AG10803 (cell line): ENCODE measurements at regions not wholly inside any gene's neighbourhood (a gene's known extent, or its start where the extent isn't known, plus 50 kb on each side); places are given as distances from the start of the nearest gene placed in this dataset.

ENCODE experiments used
- DNase-seq: peaks from one replicate; pipeline ENCODE4 v3.0.0; 2010; ENCODE audit warnings: low read depth
- H3K4me3 ChIP-seq: 2 replicates; pipeline ENCODE4 v1.5.1; 2011; ENCODE audit warnings: mild to moderate bottlenecking, low read length, control low read depth
- TF ChIP-seq, protein P1 (sequence below): conservative IDR thresholded peaks from 2 replicates; pipeline ENCODE4 v1.5.1; 2011; ENCODE audit warnings: mild to moderate bottlenecking, low read length, control low read depth, inconsistent platforms

DNA sequence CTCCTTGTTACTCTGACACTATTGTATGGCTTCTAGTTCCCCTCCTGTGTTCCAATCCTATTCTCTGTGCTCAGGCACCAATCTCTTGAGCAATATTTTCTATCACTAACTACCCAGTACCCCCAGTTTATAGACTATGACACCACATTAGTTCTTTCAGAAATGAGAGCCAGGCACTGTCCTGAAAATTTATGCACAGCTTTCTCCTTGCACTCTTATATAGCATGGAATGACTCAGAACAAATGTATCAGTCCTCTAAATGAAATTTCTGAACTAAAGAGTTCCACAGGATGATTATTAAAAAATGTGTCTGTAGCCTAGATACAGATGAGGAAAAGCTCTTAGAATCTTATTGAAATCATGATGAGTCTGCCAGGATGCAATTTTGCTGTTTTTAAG is 489.9 kb downstream of the XPNPEP1 start:
- H3K4me3 ChIP-seq = no peak overlapping the region
- no peak for DNase-seq
- TF ChIP-seq, protein P1, sequence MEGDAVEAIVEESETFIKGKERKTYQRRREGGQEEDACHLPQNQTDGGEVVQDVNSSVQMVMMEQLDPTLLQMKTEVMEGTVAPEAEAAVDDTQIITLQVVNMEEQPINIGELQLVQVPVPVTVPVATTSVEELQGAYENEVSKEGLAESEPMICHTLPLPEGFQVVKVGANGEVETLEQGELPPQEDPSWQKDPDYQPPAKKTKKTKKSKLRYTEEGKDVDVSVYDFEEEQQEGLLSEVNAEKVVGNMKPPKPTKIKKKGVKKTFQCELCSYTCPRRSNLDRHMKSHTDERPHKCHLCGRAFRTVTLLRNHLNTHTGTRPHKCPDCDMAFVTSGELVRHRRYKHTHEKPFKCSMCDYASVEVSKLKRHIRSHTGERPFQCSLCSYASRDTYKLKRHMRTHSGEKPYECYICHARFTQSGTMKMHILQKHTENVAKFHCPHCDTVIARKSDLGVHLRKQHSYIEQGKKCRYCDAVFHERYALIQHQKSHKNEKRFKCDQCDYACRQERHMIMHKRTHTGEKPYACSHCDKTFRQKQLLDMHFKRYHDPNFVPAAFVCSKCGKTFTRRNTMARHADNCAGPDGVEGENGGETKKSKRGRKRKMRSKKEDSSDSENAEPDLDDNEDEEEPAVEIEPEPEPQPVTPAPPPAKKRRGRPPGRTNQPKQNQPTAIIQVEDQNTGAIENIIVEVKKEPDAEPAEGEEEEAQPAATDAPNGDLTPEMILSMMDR = no peak

DNA sequence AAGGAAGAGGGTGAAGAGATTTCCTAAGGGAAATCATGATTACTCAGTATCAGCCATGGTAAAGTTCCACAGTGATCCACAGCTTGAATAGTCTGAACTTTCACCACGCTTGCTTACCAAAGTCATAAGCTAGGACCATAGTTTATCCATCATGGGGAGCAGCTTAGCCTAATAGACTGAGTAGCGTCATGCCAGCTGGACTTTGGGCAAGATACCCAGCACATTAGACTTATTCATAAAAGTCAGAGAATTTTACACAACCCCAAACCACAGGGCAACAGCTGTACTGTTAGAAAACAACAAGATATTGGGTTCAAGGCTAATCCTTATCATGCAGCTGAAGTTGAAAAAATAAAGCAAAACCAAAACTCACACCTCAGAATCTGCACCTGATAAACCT is 491.0 kb downstream of the XPNPEP1 start:
- TF ChIP-seq, protein P1 = no peak
- H3K4me3 ChIP-seq = no peak overlapping the region
- DNase-seq = no peak

DNA sequence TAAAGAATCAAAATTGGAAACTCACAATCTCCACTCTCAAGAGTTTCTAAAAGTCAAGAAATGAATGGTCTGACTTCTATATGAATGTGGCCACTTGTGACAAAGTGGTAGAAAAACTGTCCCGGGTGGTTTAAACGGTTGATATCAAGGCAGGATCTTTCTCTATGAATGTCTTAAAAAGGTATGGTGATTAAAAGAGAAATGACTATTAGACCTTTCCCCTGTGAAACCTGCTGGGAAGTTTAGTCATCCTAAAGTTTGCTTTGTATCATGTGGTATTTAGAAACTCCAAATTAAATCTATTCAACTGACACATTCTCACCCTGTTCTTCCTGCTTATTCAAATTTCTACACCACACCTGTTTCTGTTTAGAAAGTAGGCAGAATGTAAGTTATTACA is 492.5 kb downstream of the XPNPEP1 start:
- no peak for DNase-seq
- no peak overlapping the region for H3K4me3 ChIP-seq
- TF ChIP-seq, protein P1 = no peak

DNA sequence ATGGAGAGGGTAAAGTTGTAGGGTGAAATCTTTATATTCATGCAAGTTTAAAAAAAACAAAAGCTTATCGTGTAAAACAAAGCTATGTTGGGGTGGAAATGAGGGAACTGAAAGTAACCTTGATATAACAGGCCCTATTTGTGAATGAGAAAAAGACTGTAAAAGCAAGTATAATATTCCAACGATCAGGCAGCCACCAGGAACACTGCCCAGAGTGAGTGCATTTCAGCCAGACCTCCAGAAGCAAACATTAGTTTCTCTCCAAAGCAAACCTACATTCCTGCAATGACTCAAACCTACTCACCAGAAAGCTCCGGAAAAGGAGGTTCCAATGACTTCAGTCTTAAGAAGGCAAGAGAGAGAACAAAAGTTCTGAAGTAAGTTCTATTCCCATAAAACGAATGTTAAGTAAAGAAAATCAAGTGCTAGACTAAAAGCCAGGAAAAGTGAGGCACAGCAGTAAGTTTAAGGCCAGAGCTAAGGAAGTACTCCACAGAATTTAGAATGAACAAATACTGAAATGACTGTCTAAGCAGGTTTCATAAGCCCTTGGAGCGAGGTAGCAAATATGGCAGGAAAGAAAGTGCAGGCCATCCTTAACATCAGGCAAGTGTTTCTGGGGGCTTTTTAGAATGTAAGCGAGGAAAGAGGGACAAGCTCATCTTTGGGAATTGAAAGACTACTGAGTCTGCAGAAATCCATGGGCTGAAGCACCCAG is 493.1 kb downstream of the XPNPEP1 start:
- no peak overlapping the region for H3K4me3 ChIP-seq
- peak; percentile 73 for DNase-seq
- TF ChIP-seq, protein P1 = no peak

DNA sequence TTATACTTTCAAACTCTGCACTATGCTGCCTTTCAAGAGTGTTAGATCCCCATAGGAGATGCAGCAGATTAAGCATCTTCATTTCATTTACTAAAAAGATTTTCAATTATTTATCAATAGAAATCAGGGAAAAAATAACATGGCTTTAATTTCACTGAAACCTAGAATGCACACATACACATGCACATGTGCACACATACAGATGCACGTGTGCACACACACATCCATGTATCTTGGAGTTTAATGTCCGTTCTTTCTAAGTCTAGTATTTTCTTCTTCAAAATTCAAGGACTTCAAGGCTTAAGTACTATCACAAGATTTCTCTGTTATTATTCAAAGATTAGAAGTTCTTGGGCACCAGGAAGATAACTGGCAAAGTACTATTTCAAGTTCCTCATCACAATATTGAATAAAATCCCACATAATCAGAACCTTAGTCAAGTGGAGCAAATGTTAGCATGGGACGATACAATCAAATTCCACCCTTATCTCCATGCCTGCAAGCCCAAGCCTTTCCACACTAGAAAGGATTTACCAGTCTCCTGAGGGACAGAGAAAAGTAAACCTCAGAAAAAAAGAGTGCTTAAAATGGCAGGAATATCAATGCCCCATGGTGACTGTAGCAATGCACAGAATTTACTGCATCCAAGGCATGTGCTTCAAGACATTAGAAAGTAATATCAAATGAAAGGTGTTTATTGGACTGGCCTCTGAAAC is 494.4 kb downstream of the XPNPEP1 start:
- DNase-seq = no peak
- H3K4me3 ChIP-seq = no peak overlapping the region
- TF ChIP-seq, protein P1 = no peak

DNA sequence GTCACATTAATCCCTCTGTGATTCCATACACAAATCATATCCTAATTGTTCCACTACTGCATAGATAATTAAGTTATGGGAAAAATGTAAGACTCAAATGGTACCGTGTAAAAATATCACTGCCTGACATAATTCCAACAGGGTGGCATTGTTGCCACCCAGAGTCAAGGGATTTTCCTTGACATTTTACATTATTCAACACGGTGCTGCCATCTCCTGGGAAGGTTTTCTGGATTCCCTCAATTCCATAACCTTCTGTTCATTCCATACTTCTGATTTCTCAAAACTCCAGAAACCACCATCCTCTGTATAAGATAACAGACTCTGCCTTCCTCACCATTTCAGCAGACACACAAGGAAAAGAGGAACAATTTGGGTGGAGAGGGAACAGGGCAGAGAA is 495.9 kb downstream of the XPNPEP1 start:
- H3K4me3 ChIP-seq = no peak overlapping the region
- DNase-seq = peak; percentile 29
- TF ChIP-seq, protein P1 = peak; percentile 47

DNA sequence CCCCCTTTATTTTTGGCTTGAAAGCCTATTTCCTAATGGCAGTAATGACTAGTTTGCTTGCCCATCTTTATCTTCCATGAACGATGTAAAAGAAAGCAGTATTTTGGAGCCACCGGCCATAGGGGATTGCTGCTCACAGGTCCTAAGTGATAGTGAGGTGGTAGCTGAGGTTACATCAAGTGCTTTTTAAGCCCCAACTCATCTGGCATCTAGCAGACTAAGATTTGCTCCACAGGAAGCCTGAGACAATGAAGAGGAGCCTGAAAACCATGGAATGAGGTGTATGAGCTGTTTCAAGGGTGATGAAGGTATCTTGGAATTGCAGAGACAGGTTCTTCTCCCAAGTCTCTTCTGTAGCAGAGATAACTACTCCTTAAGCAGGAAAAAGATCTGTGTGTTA is 496.3 kb downstream of the XPNPEP1 start:
- TF ChIP-seq, protein P1 = no peak
- H3K4me3 ChIP-seq = no peak overlapping the region
- DNase-seq = no peak
